ENCODE measurements at regions not wholly inside any gene's neighbourhood (a gene's known extent, or its start where the extent isn't known, plus 50 kb on each side); places are given as distances from the start of the nearest gene placed in this dataset.

DNA sequence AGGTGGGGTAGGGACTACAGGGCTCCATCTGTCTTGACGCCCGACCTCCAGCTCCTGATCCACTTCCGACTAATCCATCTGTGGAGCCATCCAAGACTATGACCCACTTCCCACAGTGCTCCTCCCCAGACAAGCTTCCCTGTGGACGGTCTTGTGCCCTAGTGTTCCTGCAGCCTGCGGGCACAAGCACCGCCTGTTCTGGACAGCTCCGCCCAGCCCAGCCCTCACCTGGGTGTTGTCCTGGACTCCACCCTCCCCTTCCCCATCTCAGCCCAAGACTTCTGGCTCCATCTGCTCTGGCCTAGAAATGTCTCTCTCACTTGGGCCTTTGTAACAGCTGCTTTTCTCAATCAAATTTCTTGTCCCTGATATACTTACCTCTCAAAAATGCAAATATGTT is 102.0 kb downstream of the MAFB start:
- Histone ChIP-seq H3K9ac (replicated peaks in 1 of 4; ENCODE audit: extremely low read depth in 1 of 4, low read depth in 3 of 4, low read length in 3 of 4) (no peak overlapping the region), H3K56ac (replicated peaks; ENCODE audit: insufficient read length, low read depth, low read length) (no peak overlapping the region), H2AFZ (ENCODE audit: low read length) (no peak overlapping the region), H3K79me1 (ENCODE audit: low read depth, low read length) (no peaks in the 10 kb centered on the region), H4K91ac (replicated peaks; ENCODE audit: insufficient read length, low read length) (no peak overlapping the region), H3K36me3 (ENCODE audit: control insufficient read depth in 2 of 4, insufficient read depth in 4 of 4, low read length in 3 of 4) (no peaks in the 10 kb centered on the region), H3K18ac (ENCODE audit: extremely low read depth, low read length) (no peak overlapping the region), H3K4me3 (ENCODE audit: extremely low read depth in 1 of 4, insufficient read depth in 2 of 4, low read depth in 3 of 4, low read length in 4 of 4) (no peak overlapping the region), H4K5ac (ENCODE audit: insufficient read length, low read depth, low read length) (no peak overlapping the region), H3K9me3 (ENCODE audit: insufficient read depth in 2 of 2, low read depth in 1 of 2, low read length in 1 of 2) (peaks cover 0 to 4% of the 10 kb centered on the region in 2 experiments; a peak in 1 of 4 replicates), H3K4me2 (ENCODE audit: insufficient read depth in 1 of 2, low read depth in 2 of 2, low read length in 2 of 2) (no peak overlapping the region), H2AK5ac (ENCODE audit: low read depth, low read length) (no peak overlapping the region), H4K20me1 (replicated peaks in 1 of 2; ENCODE audit: control insufficient read depth in 1 of 2, insufficient read depth in 2 of 2, low read length in 2 of 2) (no peaks in the 10 kb centered on the region), H3K4ac (replicated peaks; ENCODE audit: insufficient read length, low read depth, low read length) (no peak overlapping the region), H2BK5ac (ENCODE audit: low read depth, low read length) (no peak overlapping the region), H3K14ac (ENCODE audit: insufficient read length) (no peak overlapping the region), H3K4me1 (replicated peaks in 1 of 4; ENCODE audit: control insufficient read depth in 3 of 4, insufficient read depth in 4 of 4, low read length in 3 of 4) (peaks cover 0 to 3% (median under 1%) of the 10 kb centered on the region in 4 experiments; a peak in 1 of 7 replicates), H3K23me2 (ENCODE audit: low read depth, low read length) (no peaks in the 10 kb centered on the region; the same call in 1 of the 2 replicates), H4K8ac (ENCODE audit: extremely low read depth, insufficient read depth, low read length) (no peak overlapping the region), H3K27me3 (replicated peaks in 1 of 4; ENCODE audit: control insufficient read depth in 3 of 4, extremely low read depth in 1 of 4, insufficient read depth in 3 of 4, low read length in 3 of 4) (no peaks in the 10 kb centered on the region; a peak in 1 of 7 replicates), H2BK12ac (ENCODE audit: low read depth, low read length) (no peak overlapping the region), H3K23ac (ENCODE audit: insufficient read length) (no peak overlapping the region), H3K27ac (ENCODE audit: low read depth, low read length) (no peak overlapping the region), H3K79me2 (ENCODE audit: control insufficient read depth in 1 of 2, insufficient read depth in 2 of 2, low read length in 2 of 2) (no peaks in the 10 kb centered on the region), H2BK20ac (ENCODE audit: low read length) (no peak overlapping the region), H2BK15ac (ENCODE audit: low read length) (no peak overlapping the region), H2BK120ac (replicated peaks; ENCODE audit: low read depth, low read length) (no peak overlapping the region)
- WGBS, 2 experiments (ENCODE audit: extremely low coverage in 1 of 2, insufficient coverage in 1 of 2, insufficient read length in 1 of 2, insufficient replicate concordance in 2 of 2, low coverage in 1 of 2, low lambda C conversion rate in 2 of 2, missing lambda C conversion rate in 1 of 2): 76% methylated on average over 7 of the region's 7 CpGs; no CpG with 5 or more reads in 1 of the 2 experiments
- no peak for FAIRE-seq
- TF ChIP-seq SIRT6 (IDR thresholded peaks at IDR 0.05; ENCODE audit: low read length) (no peak), EGR1 (IDR thresholded peaks at IDR 0.05; ENCODE audit: borderline replicate concordance, low read depth, low read length) (no peak), SIN3A (conservative IDR thresholded peaks at IDR 0.05 in 1 of 2, IDR thresholded peaks at IDR 0.05 in 1 of 2; ENCODE audit: low read depth in 1 of 2, low read length in 2 of 2) (no peak), GTF2F1 (IDR thresholded peaks at IDR 0.05; ENCODE audit: borderline replicate concordance, low read depth, low read length) (no peak), FOSL1 (IDR thresholded peaks at IDR 0.05; ENCODE audit: insufficient read depth, low read depth, low read length) (no peak), HDAC6 (IDR thresholded peaks at IDR 0.05; ENCODE audit: low read depth, low read length) (no peak), CBX8 (IDR thresholded peaks at IDR 0.05; ENCODE audit: borderline replicate concordance, low read depth, low read length) (no peak), GABPA (IDR thresholded peaks at IDR 0.05; ENCODE audit: borderline replicate concordance, insufficient read depth, low read length) (no peak), SP2 (IDR thresholded peaks at IDR 0.05; ENCODE audit: low read length) (no peak), MAFK (IDR thresholded peaks at IDR 0.05; ENCODE audit: low read depth, low read length) (no peak), RBBP5 (IDR thresholded peaks at IDR 0.05; ENCODE audit: borderline replicate concordance, low read depth, low read length) (no peak)
- DNase-seq (ENCODE audit: low read depth in 1 of 2, low spot score in 2 of 2): no peak
- ChIA-PET POLR2A (ENCODE audit: partially characterized antibody) (no interaction called here), CTCF (ENCODE audit: partially characterized antibody) (interaction anchor here (1.2 kb wide), 1 partner anchor 21 kb away, joined by 4 read pairs; no protein-coding TSS in a partner anchor)
